ENCODE measurements at regions not wholly inside any gene's neighbourhood (a gene's known extent, or its start where the extent isn't known, plus 50 kb on each side); places are given as distances from the start of the nearest gene placed in this dataset.

DNA sequence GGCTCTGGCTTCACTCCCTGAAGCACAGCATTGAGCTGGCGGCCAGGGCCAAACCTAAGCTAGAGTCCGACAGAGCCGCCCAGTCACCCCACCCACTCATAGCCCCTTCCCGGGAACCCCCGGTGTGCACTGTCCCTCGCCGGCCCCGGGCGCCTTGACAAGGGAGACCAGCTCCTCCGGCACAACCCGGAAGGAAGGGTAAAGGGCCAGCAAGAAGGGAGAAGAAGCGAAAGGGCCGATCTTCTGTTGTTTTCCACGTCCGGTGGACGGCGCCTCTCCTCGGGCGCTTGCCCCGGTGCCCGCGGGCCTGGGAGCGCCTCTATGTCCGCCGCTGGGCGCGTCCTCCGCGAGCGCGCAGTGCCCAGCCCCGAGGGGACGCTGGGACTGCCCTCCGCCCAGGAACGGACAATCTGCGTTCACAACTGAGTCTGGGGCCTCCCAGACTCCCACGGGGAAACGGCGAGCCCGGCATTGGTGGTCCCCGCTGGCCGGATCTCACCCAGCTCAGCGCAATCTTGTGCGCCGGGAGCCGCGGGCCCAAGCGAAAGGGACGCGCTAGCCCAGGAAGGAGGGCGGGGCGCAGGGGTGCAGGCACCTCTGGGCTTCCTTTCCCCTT lies 172.5 kb upstream of the MIR17HG start:
- DNase-seq, result no peak

GRCh38 chr13:91178099-91178498 lies 169.4 kb upstream of the MIR17HG start:
- DNase-seq, result no peak

- no peak for DNase-seq
Measured at GRCh38 chr13:91181892-91182291, 165.6 kb upstream of the MIR17HG start.

DNA sequence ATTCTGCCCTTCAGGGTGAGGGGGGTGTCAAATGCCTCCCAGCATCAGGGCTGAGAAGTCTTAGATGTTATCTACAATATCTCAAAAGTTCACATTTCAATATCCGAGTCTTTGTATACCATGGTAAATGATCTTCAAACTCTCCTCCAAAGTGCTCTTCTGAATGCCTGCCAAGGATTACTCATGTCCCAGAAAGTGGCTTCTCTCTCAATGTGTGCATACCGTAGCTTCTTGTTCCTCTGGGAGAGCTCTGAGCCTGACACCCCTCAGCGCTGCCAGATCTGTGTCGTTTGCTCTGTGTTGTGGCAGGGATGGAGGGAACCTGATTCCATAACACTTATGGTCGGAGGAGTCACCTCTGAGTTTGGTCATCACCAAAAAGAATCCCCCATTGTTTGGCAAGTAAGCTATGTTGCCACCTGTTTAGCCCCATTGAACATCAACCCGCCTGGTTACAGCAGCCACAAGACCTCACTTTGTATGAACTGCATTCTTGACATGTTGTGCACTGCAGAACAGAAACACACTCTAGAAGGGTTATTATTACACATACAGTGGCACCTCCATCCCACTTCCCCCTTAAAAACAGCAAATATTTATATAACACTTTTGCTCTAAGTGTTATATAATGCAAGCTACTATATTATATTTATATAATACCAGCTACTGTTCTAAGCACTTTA lies 163.1 kb upstream of the MIR17HG start:
- no peak for DNase-seq

DNA sequence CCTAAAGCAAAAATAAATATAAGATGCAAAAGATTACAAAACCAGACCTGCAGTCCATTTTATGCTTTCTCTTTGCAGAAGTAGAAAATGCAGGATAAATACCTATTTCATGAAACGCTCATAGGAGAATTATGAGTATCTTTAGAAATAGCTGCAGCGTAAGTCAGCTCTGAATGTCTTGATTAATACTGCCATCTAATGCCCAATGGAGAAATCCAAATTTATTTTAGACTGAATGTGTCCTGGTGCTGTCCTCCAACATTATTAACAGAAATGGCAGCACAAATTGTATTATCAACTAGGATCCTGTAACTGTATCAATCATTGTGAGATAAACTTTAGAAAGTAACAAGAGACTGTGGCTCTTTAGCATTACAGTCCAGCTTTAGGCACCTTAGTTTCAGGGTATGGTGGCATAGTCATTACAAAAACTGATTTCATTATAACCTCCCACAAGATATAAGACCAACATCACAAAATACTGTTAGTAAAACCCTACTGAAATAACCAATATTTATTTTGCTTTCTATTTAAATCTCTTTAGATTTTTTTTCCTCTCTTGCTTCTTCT lies 162.1 kb upstream of the MIR17HG start:
- no peak for DNase-seq

DNA sequence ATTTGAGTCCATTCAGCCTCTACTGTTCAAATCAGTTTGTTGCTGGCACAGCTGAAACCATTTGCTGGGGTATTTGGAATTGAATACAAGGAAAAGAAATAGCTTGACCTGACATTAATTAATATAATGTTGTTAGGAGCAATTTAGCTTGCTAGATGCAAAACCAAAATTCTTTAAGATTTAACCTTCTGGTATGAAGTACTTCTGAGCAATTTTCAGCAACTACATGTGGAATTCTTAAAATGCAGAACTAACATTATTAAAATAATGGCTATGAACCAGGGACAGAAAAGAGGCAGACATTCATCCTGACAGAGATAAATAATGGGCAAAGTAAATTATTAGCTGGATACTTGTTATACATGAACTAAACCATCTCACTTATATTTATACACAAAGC lies 160.0 kb upstream of the MIR17HG start:
- no peak for DNase-seq

DNA sequence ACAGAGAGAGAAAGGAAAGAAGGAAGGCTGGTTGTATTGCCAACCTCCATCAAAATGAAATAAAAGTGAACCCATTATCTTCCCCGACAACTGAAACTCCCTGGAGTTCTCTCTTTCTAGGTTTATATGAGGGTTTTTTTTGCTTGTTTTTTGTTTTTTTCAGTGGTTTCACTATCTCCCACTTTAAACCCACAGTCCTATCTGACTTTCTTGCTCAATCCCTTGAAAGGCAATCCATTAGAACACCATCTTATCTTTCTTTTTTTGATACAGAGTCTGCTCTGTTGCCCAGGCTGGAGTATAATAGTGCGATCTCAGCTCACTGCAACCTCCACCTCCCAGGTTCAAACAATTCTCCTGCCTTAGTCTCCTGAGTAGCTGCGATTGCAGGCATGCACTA lies 158.0 kb upstream of the MIR17HG start:
- no peak for DNase-seq

DNA sequence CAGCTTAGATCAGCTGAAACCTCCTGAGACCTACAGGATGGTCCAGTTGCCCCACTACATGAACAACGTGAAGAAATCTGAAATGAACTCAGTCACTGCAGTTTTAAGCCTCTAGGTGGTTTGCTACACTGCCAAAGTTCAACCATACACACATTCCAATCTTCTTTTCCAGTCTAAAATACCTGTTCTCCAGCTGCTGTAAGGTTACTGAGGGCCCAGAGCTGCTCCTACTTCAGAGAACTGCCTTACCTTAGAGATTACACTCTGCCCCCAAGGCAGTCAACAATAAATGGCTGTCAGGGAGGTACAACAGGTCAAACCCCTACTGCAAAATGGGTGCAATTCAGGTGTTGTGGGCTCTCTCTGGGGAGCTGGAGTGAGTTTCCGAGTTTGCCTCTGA lies 154.1 kb upstream of the MIR17HG start:
- DNase-seq, result no peak

DNA sequence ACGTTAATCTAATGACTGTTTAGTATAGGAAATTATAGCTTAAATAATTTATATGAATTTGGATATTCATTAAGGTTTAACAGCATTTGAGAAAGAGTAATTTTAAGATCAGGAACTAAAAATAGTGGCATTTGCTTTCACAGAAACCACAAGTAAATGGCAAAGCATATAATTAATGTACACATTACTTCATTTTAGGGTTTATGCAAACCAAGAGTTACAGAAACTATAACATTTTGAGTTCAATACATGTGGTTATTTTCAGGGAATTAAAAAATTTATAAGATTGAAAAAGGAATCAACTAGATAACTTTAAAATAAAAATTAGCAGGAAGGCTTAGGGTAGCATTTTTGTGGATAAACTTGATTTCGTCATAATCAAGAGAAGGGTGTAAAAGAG lies 151.7 kb upstream of the MIR17HG start:
- DNase-seq, result no peak

- no peak for DNase-seq
Measured at GRCh38 chr13:91196958-91197357, 150.5 kb upstream of the MIR17HG start.

DNA sequence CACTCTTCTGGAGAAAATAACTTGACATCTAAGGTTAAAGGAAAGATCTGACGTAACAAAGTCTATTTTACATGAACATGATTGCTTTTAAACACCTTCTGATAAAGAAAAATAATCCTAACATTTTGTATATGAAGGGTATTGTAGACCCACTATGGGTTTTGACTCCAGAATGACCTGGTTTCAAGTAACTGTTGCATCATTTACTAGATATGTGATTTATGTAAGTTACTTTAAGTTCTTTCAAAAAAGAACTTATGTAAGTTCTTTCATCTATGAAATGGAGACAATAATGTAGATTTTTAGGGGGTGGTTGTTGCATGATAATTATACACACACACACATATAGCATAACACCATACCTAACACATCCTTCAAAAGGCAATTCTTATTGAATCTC lies 147.6 kb upstream of the MIR17HG start:
- no peak for DNase-seq

DNA sequence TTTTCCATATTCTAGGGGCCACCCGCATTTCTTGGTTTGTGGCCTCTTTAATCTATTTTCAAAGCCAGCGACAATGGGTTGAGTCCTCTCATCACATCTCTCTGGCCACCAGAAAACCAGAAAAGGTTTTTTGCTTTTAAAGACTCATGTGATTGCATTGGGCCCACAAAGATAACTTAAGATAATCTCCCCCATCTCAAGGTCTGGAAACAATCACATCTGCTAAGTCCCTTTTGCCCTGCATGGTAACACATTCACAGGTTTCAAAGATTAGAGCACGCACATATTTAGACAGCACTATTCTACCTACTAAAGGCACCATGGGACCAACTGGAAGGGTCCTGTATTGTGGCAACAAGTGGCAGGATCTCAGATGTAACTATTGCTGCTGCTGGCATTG lies 147.0 kb upstream of the MIR17HG start:
- DNase-seq, result no peak

GRCh38 chr13:91203430-91203829 lies 144.1 kb upstream of the MIR17HG start:
- no peak for DNase-seq

- no peak for DNase-seq
Measured at GRCh38 chr13:91207261-91207660, 140.2 kb upstream of the MIR17HG start.

GRCh38 chr13:91211510-91211909 lies 136.0 kb upstream of the MIR17HG start:
- DNase-seq, result no peak

GRCh38 chr13:91212231-91212630 lies 135.3 kb upstream of the MIR17HG start:
- no peak for DNase-seq

DNA sequence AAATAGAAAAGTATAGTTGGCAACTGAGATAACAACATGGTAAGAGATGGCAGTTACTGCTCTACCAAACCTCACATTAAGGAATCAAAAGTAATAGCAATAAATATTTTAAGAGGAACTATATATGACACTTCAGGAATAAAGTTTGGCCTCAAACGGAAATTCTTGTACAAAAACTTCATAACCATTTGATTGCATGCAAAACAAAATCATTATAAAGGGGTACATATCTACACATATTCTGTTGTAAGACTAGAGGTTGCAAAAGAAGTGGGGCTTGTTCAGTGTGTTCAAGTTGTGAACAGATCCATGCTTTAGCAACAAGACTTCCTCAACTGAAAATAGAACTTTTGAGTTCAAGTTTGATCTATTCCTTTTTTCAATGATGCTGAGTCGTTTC lies 133.5 kb upstream of the MIR17HG start:
- no peak for DNase-seq

DNA sequence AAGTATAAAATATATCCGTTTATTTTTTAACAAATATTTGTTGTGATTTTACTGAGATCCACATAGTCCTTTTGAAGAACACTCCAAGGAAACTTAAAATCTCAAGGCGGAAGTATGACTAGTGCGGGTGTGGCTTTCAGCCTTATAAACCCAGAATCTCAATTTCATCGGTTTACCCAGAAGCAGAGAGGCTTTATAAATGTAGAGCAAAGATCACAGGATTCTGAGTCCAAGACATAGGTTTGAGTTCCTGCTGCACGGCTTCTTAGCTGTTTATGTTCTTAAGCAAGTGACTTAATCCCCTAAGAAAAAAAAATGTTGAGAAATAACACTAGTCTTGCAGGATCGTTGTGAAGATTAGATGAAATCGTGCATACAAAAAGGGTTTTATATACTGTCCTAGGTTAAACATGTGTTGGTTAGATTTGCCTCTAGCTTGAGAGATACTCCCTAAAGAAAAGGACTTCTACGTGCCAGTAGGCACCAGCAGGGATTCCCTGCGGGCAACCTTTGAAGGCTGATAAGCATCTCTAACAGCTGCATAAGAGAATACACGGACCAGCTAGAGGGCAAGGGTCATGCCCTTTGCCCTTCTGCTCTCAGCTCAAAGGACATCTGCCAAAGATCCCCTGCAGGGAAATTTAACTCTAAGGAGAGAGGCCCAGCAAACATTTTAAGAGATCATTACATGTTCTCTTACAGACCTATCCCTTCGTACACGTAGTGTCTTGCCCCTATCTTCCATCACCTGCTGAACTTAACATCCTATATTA lies 130.4 kb upstream of the MIR17HG start:
- no peak for DNase-seq

DNA sequence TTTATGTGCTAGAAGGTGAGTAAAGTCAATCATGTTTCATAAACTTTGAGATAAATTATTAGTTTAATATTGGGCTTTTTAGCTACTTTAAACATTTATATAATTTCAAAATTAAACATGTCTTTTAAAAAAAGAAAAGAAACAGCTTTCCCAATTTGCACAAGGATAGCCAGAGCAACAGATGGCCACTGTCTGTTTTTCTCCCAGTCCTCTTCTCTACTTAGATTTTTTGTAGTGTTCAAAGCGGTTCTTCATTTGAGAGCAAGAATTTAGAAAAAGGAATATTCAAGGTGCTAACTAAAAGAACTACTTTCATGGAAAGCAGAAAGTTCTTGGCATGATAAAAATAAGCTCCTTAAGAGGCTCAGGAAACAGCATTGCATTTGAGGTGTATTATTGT lies 128.3 kb upstream of the MIR17HG start:
- no peak for DNase-seq

GRCh38 chr13:91220872-91221271 lies 126.6 kb upstream of the MIR17HG start:
- no peak for DNase-seq

- no peak for DNase-seq
Measured at GRCh38 chr13:91228108-91228507, 119.4 kb upstream of the MIR17HG start.

- no peak for DNase-seq
Measured at GRCh38 chr13:91228940-91229339, 118.5 kb upstream of the MIR17HG start.

- DNase-seq, result no peak
Measured at GRCh38 chr13:91232716-91233115, 114.8 kb upstream of the MIR17HG start.

GRCh38 chr13:91233291-91233690 lies 114.2 kb upstream of the MIR17HG start:
- no peak for DNase-seq
